ENCODE measurements at regions not wholly inside any gene's neighbourhood (a gene's known extent, or its start where the extent isn't known, plus 50 kb on each side); places are given as distances from the start of the nearest gene placed in this dataset.

- Histone ChIP-seq H3K36me3 (replicated peaks in 1 of 2; ENCODE audit: control insufficient read depth in 1 of 2, insufficient read depth in 2 of 2, low read length in 1 of 2) (no peaks in the 10 kb centered on the region), H3K9me3 (no peaks in the 10 kb centered on the region), H3K27ac (ENCODE audit: low read depth in 2 of 2, low read length in 1 of 2) (no peak overlapping the region), H3K4me1 (ENCODE audit: control insufficient read depth in 1 of 2, insufficient read depth in 2 of 2, low read depth in 1 of 2, low read length in 1 of 2) (no peaks in the 10 kb centered on the region), H3K27me3 (ENCODE audit: insufficient read depth) (no peaks in the 10 kb centered on the region), H3K4me3 (ENCODE audit: low read depth in 2 of 2, low read length in 1 of 2) (no peak overlapping the region), H3K9ac (no peak overlapping the region), H4K20me1 (ENCODE audit: insufficient read depth) (no peaks in the 10 kb centered on the region), H3K9me2 (no peaks in the 10 kb centered on the region), H2AFZ (ENCODE audit: low read depth) (no peak overlapping the region), H3K4me2 (no peak overlapping the region), H3F3A (replicated peaks; ENCODE audit: insufficient read depth) (no peaks in the 10 kb centered on the region), H3K79me2 (ENCODE audit: insufficient read depth) (no peaks in the 10 kb centered on the region)
- POLR2A ChIA-PET, result no interaction called here
- no peak for DNase-seq
- CTCF ChIA-PET, result no interaction called here
- 11% methylated on average over 2 of the region's 2 CpGs for WGBS (ENCODE audit: low lambda C conversion rate)
- TF ChIP-seq IRF3 (IDR thresholded peaks at IDR 0.05; ENCODE audit: low read depth, low read length) (no peak), NRF1 (IDR thresholded peaks at IDR 0.05; ENCODE audit: low read depth, low read length) (no peak), GATA2 (CRISPR knock-in tag; IDR thresholded peaks at IDR 0.05) (no peak), GABPA (IDR thresholded peaks at IDR 0.05; ENCODE audit: low read depth) (no peak), FOSL2 (IDR thresholded peaks at IDR 0.05; ENCODE audit: borderline replicate concordance, low read depth) (no peak), NFIC (IDR thresholded peaks at IDR 0.05; ENCODE audit: borderline replicate concordance) (no peak), RFX5 (IDR thresholded peaks at IDR 0.05; ENCODE audit: low read length) (no peak), PBX3 (IDR thresholded peaks at IDR 0.05) (no peak), RXRA (IDR thresholded peaks at IDR 0.05; ENCODE audit: borderline replicate concordance, low read depth) (no peak), CHD2 (IDR thresholded peaks at IDR 0.05; ENCODE audit: low read length, partially characterized antibody) (no peak), USF2 (IDR thresholded peaks at IDR 0.05; ENCODE audit: borderline replicate concordance, low read depth, low read length) (no peak), MXI1 (IDR thresholded peaks at IDR 0.05; ENCODE audit: low read depth, low read length) (no peak)
Observed at GRCh38 chr14:98010784-98011183, 1213.6 kb downstream of the VRK1 start.

GRCh38 chr14:98014851-98015615 is 1217.9 kb downstream of the VRK1 start:
- ChIA-PET POLR2A (no interaction called here), CTCF (no interaction called here)
- Histone ChIP-seq H3K9ac (no peak overlapping the region), H3K27me3 (ENCODE audit: insufficient read depth) (no peaks in the 10 kb centered on the region), H3K4me3 (ENCODE audit: low read depth in 2 of 2, low read length in 1 of 2) (no peak overlapping the region), H3K9me2 (no peaks in the 10 kb centered on the region), H3K79me2 (ENCODE audit: insufficient read depth) (no peaks in the 10 kb centered on the region), H4K20me1 (ENCODE audit: insufficient read depth) (no peaks in the 10 kb centered on the region), H3F3A (replicated peaks; ENCODE audit: insufficient read depth) (no peaks in the 10 kb centered on the region), H3K4me1 (ENCODE audit: control insufficient read depth in 1 of 2, insufficient read depth in 2 of 2, low read depth in 1 of 2, low read length in 1 of 2) (no peaks in the 10 kb centered on the region), H3K9me3 (no peaks in the 10 kb centered on the region), H3K27ac (ENCODE audit: low read depth in 2 of 2, low read length in 1 of 2) (no peak overlapping the region), H2AFZ (ENCODE audit: low read depth) (no peak overlapping the region), H3K4me2 (no peak overlapping the region), H3K36me3 (replicated peaks in 1 of 2; ENCODE audit: control insufficient read depth in 1 of 2, insufficient read depth in 2 of 2, low read length in 1 of 2) (no peaks in the 10 kb centered on the region)
- no peak for TF ChIP-seq RCOR1 (IDR thresholded peaks at IDR 0.05; ENCODE audit: low read length)
- no peak for TF ChIP-seq GATA2 (CRISPR knock-in tag; IDR thresholded peaks at IDR 0.05)
- no peak for TF ChIP-seq POLR2AphosphoS5 (IDR thresholded peaks at IDR 0.05; ENCODE audit: low read depth, low read length)
- no peak for TF ChIP-seq REST (IDR thresholded peaks at IDR 0.05; ENCODE audit: low read depth, low read length)
- no peak for DNase-seq
- 0% methylated on average over 3 of the region's 3 CpGs for WGBS (ENCODE audit: low lambda C conversion rate)

Measured in SK-N-SH (cell line).